Progenitor cell of endocrine pancreas (in vitro differentiated cells): ENCODE measurements at regions not wholly inside any gene's neighbourhood (a gene's known extent, or its start where the extent isn't known, plus 50 kb on each side); places are given as distances from the start of the nearest gene placed in this dataset.

ENCODE experiments used
- DNase-seq: peaks from one replicate; pipeline ENCODE4 v3.0.0; 2021; ENCODE audit warnings: low spot score; ENCODE audit not compliant: unreplicated experiment
- H3K27ac Mint-ChIP-seq: 2 replicates; pipeline ENCODE4 v1.8.0; 2021; ENCODE audit warnings: mild to moderate bottlenecking, moderate library complexity, mixed read lengths
- H3K27me3 Mint-ChIP-seq: 2 replicates; pipeline ENCODE4 v1.8.0; 2021; ENCODE audit warnings: mixed read lengths
- H3K36me3 Mint-ChIP-seq: 2 replicates; pipeline ENCODE4 v1.8.0; 2022; ENCODE audit warnings: mixed read lengths; ENCODE audit not compliant: insufficient read depth
- H3K4me1 Mint-ChIP-seq: 2 replicates; pipeline ENCODE4 v1.8.0; 2021; ENCODE audit warnings: low read depth, mixed read lengths
- H3K4me3 Mint-ChIP-seq: 2 replicates; pipeline ENCODE4 v1.8.0; 2021; ENCODE audit warnings: low read depth, mild to moderate bottlenecking, moderate library complexity, mixed read lengths
- H3K9me3 Mint-ChIP-seq: 2 replicates; pipeline ENCODE4 v1.8.0; 2021; ENCODE audit warnings: low read depth, mixed read lengths
- CTCF ChIP-seq: fragments of 200-600 bp; sonication (generic); IDR thresholded peaks from one replicate; pipeline ENCODE4 v1.5.0; 2021; ENCODE audit warnings: antibody characterized with exemption, mild to moderate bottlenecking; ENCODE audit not compliant: unreplicated experiment

- Mint-ChIP-seq H3K27ac (no peak overlapping the region), H3K27me3 (no peaks in the 10 kb centered on the region), H3K4me1 (peaks cover 57% of the 10 kb centered on the region), H3K36me3 (no peaks in the 10 kb centered on the region), H3K4me3 (no peak overlapping the region), H3K9me3 (no peaks in the 10 kb centered on the region)
- TF ChIP-seq CTCF, result no peak
- no peak for DNase-seq
Measured at GRCh38 chr3:72595376-72595775, 252.9 kb downstream of the SHQ1 start.

GRCh38 chr3:72594615-72595215 is 253.5 kb downstream of the SHQ1 start:
- peaks cover 59% of the 10 kb centered on the region for H3K4me1 Mint-ChIP-seq
- no peaks in the 10 kb centered on the region for H3K9me3 Mint-ChIP-seq
- DNase-seq, result no peak
- H3K27ac Mint-ChIP-seq, result no peak overlapping the region
- H3K36me3 Mint-ChIP-seq, result no peaks in the 10 kb centered on the region
- no peaks in the 10 kb centered on the region for H3K27me3 Mint-ChIP-seq
- no peak overlapping the region for H3K4me3 Mint-ChIP-seq
- TF ChIP-seq CTCF, result no peak

- H3K27ac Mint-ChIP-seq, result no peak overlapping the region
- no peaks in the 10 kb centered on the region for H3K9me3 Mint-ChIP-seq
- H3K4me1 Mint-ChIP-seq, result peaks cover 62% of the 10 kb centered on the region
- no peak for DNase-seq
- H3K27me3 Mint-ChIP-seq, result no peaks in the 10 kb centered on the region
- no peak for TF ChIP-seq CTCF
- H3K36me3 Mint-ChIP-seq, result no peaks in the 10 kb centered on the region
- no peak overlapping the region for H3K4me3 Mint-ChIP-seq
Measured at GRCh38 chr3:72593881-72594397, 254.3 kb downstream of the SHQ1 start.

GRCh38 chr3:72591522-72592421 is 256.5 kb downstream of the SHQ1 start:
- Mint-ChIP-seq H3K4me1 (peaks cover 47% of the 10 kb centered on the region), H3K9me3 (no peaks in the 10 kb centered on the region), H3K4me3 (peak overlapping the region; percentile 20), H3K36me3 (no peaks in the 10 kb centered on the region), H3K27me3 (no peaks in the 10 kb centered on the region), H3K27ac (peak overlapping the region; percentile 97)
- DNase-seq, result no peak
- no peak for TF ChIP-seq CTCF

GRCh38 chr3:72590732-72591221 is 257.5 kb downstream of the SHQ1 start:
- peaks cover 42% of the 10 kb centered on the region for H3K4me1 Mint-ChIP-seq
- H3K9me3 Mint-ChIP-seq, result no peaks in the 10 kb centered on the region
- H3K27me3 Mint-ChIP-seq, result no peaks in the 10 kb centered on the region
- no peak for TF ChIP-seq CTCF
- H3K4me3 Mint-ChIP-seq, result peak overlapping the region; percentile 50
- peak overlapping the region; percentile 97 for H3K27ac Mint-ChIP-seq
- no peak for DNase-seq
- H3K36me3 Mint-ChIP-seq, result no peaks in the 10 kb centered on the region
